Hematopoietic multipotent progenitor cell (in vitro differentiated cells): ENCODE measurements at regions not wholly inside any gene's neighbourhood (a gene's known extent, or its start where the extent isn't known, plus 50 kb on each side); places are given as distances from the start of the nearest gene placed in this dataset.
"Not testable (repeated sequence)": the region's sequence is repeated elsewhere in the genome, so short reads cannot be mapped to it uniquely, and the experiment has no call there.

Experiments
- DNase-seq, 3 donors: peaks; one replicate each; pipeline ENCODE4 v3.0.0-alpha.2; 2011 to 2015; ENCODE audit warnings: low read depth in 2 of 3, low spot score in 2 of 3

DNA sequence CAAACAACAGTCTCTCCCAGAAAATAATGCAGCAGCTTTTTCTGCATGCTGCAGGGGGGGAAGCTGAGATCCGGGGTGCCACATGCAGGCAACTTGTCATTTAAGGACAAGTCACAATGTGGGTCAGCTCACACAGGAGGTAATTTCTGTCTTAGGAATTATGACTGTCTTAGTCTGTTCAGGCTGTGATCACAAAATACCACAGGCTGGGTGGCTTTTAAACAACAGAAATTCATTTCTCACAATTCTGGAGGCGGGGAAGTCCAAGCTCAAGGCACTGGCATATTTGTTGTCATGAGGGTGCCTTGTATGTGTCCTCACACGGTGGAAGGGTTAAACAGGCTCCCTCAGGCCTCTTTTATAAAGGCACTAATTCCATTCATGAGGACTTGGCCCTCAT is 127.7 kb downstream of the DIRAS2 start:
- DNase-seq = no peak

GRCh38 chr9:90515510-90515909 is 127.1 kb downstream of the DIRAS2 start:
- no peak for DNase-seq

DNA sequence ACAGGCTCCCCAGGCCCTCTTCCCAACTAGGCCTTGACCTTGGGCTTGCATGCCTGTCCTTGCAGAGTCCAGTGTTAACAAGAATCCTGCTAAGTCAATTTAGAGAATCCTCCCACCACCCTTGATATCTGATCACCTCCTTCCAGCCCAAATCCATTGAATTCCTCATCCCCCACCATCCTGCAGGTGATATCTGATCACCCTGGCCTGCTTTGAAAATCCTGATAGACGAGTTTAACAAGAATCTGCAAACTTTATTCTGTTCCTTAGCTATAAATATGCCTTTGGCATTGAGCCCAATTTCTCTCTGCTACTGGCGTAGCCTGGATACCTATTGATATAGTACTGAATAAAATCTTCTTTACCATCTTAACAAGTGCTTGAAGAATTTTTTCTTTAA is 125.5 kb downstream of the DIRAS2 start:
- DNase-seq = no peak

DNA sequence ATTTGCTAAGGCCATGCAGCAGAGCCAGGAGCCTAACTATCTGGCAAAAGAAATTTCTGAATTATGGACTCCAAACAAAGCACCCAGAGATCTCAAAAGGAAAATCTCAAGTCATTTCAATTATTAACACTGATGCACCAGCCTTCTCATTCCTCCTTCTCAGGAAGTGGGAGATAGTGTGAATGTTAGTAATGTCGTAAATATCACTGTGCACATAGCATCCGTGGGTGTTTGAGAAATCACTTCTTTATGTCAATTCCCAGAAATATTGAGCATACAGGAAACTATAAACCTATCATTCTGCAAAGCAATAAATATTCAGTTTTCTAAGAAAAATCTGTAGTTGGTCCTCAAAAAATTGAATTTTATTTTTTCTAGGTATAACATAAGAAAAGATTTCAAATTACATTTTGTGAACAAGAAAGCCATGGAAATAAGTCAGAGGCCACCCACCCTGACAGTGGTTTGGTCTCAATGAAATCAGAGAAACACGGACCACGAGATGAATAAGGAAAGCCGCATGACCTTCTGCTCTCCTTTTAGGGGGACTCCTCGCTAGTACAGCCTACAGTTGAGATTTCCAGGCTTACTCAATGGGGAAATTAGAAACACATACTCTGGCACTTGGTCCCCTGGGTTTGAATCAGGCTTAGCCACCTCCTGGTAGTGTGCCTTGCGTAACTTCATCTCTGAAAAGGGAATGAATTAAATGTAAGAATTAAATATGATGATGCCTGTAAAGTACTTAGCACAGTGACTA is 120.6 kb downstream of the DIRAS2 start:
- DNase-seq = no peak

DNA sequence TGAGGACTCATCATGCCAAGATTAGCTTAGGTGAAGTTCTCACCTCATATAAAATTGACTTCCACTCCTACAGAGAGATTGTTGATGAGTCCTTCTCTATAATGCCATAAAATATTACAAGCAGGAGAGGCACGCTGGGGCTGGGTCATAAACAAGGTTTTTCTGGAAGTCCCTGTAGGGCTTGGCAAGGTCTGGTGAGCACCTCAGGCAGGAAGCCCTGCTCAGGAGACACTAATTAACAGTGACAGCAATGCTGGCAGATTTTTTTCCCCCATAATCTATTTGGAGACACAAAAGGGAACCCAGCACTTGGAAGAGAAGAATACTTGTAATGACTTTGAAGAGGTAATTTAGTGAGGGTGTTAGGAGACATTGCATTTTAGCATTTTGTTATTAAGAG is 118.7 kb downstream of the DIRAS2 start:
- no peak for DNase-seq

GRCh38 chr9:90526386-90526785 is 116.2 kb downstream of the DIRAS2 start:
- no peak for DNase-seq

- not testable (repeated sequence) for DNase-seq
These were observed 106.5 kb downstream of the DIRAS2 start for GRCh38 chr9:90536094-90536493.

- DNase-seq = no peak
These were observed 104.1 kb downstream of the DIRAS2 start for GRCh38 chr9:90538566-90538965.

DNA sequence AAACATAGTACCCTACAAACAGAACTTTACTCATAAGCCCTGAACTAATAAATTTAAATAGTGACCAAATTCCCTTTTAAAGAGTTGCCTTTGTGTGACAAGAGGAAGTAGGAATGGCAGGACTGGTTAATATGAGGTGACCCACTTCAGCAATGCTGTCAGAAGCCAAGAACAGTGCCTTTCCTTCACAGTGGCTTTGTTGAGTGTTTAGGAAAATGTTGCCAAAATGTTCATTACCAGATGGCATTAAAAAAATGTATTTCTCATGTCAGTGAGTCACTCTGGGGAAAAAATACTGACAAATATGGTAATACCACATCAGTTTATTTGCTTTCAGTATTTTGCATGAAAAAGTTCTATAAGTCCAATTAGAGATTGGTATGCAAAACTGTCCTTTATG is 103.3 kb downstream of the DIRAS2 start:
- no peak for DNase-seq

- DNase-seq = no peak
These were observed 101.9 kb downstream of the DIRAS2 start for GRCh38 chr9:90540734-90541133.

DNA sequence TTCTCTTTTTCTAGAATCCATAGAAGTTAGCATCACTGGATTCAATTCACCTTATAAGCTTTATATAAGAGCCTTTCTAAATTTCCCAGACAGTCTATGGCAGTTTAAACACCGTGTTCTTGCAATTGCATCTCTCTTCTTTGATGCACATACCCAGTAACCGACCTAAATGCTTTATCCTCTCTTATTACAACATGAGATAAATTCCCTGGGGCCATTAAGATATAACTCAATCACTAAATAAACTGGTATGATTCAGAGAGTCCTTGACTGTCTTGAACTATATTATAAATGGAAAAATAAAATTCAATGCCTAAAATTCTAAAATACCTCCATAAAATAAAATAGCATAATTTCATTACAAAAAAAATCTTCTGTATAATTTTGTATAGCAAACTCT is 98.1 kb downstream of the DIRAS2 start:
- DNase-seq = no peak

DNA sequence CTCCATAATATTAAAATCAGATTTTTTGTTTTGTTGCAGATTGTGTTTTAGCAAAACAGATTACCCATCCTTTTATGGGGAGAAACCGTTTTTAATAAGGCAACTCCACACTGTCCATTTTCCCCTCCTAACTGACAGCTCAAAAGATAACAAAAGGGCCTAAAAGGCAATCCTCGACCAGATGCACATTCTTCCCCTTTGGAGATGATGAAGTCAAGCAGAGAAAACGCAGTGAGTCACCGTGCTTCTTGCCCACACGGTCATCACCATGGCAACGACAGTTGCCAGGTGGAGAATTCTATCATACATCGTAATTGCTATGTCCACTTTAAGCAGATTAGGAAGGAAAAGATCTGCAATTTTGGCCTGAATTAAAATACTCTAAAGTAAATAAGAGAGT is 96.4 kb downstream of the DIRAS2 start:
- no peak for DNase-seq

DNA sequence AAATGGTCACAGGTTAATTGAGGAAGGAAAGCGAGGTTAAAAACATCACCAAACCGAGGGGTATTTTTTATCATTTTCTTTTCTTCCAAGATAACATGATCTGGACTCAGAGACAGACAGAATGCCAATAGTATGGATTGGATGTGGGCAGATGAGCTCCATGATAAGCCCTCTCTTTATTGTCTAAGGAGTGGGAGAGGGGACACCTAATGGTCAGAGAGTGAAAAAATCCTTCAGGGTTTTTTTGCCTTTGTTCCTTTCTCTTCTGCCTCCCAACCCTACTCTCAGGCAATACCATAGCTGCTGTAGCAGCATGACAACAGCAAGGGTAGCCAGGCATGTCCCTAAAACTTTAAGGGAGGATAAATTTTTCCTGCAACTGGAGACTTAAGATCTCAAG is 94.7 kb downstream of the DIRAS2 start:
- DNase-seq = no peak

- no peak for DNase-seq
These were observed 90.3 kb downstream of the DIRAS2 start for GRCh38 chr9:90552317-90552716.

GRCh38 chr9:90555351-90556057 is 87.1 kb downstream of the DIRAS2 start:
- DNase-seq = no peak

DNA sequence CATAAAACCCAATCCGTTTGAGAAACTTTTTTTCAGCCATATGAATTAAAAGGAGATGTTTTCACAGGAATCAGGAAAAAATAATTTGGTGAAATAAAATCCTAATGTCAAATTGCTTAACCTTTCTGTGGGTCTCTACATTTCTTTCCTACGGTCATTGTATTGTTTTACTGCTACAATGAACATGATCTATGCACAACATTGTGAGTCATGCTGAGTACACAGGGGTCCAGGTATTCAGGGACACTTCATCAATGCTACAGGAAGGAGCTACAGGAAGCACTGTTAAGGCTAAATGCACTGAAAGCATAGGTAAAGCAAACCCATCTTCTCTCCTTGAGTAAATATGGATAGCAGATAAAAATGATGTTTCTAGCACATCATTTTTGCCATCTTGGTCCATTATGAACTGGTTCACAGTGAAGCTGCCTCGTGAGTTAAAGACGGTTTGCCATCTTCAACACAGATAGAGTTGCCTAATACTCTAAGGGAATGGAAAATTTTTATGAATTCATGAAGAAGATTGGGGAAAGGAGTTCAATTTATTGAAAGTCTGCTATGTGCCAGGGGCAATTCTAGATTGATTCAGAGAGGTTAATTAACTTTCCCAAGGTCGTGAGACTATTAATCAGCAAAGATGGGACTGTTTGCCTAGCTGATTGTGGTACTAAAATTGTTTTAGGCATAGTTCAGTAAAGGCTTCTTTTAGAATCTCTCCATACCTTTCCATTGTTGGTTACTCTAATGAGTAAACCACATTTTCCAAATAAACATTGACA is 85.5 kb downstream of the DIRAS2 start:
- no peak for DNase-seq

DNA sequence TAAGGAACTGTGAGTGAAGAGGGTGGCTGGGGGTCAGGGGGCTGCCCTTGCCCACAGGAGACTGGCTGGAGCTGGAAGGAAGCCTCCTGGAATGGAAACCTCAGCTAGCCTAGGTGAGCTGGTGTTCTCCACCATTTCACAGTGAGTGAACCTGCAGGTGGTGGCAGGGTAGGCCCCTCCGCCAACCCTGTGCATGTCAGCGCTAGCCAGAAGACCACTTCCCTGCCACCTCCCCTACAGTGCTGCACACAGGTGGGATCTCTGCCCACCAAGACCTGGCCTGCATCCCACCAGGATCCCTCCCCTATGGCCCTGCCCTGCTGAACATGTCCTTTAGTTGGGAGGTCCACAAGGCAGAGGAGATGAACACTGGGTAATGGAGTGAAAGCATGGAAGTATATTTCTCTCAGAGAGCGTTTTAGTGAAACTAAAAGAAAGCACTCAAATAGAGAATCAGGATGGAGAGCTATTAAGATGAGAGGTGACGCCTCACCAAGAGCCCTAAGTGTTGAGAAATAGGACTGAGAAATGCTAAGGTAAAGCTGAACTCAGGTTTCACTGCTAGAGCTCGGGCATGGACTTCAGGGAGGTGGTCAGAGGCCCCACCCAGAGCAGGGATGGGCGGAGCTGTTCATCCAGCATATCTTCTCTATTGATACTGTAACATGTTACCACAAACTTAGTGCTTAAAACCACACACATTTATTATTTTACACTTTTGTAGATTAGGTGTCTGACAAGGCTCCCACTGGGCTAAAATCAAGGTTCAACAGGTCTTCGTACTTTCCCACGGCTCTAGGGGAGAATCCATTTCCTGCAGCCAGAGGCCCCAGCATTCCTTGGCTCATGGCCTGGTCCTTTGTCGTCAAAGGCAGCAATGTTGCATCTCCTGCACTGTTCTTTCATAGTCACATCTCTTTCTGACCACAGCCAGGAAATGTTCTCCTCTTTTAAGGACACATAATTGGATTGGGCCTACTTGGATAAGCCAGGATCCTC is 83.2 kb downstream of the DIRAS2 start:
- DNase-seq = no peak
